HepG2 (cell line): ENCODE measurements at regions not wholly inside any gene's neighbourhood (a gene's known extent, or its start where the extent isn't known, plus 50 kb on each side); places are given as distances from the start of the nearest gene placed in this dataset.

Experiments
- ATAC-seq: fragments of 200-7000 bp; cut with Tn5 transposase; 3 replicates; pipeline ENCODE4 v1.9.1; 2020; ENCODE audit warnings: mild to moderate bottlenecking, moderate library complexity
- BruUV-seq: library from RNA; stranded (reverse); fragments of 400-500 nt; replicated peaks from 2 replicates; lab custom pipeline; 2021; lab: Mats Ljungman, UMichigan
- CTCF ChIA-PET: fragments of 300-600 bp; formaldehyde crosslinking; extraction: SDS; loops from one replicate; lab custom pipeline; 2021; ENCODE audit warnings: low total read pairs, inconsistent platforms, low intra/inter-chr PET ratio; lab: Yijun Ruan, JAX
- POLR2A ChIA-PET: fragments of 350-600 bp; sonication (Branson Sonifier 250); formaldehyde crosslinking; loops from one replicate; lab custom pipeline; 2020; ENCODE audit warnings: antibody characterized with exemption, inconsistent platforms; lab: Yijun Ruan, JAX
- DNase-seq: peaks from one replicate; pipeline ENCODE4 v3.0.0-alpha.2; 2015; ENCODE audit warnings: low spot score
- FAIRE-seq: peaks from 3 replicates; lab custom pipeline; 2011; peaks lifted over from hg19 to GRCh38; lab: Jason Lieb, UNC
- H2AFZ ChIP-seq: one replicate; pipeline ENCODE4 v1.6.1; 2011; ENCODE audit warnings: low read length, inconsistent platforms
- H3K27ac ChIP-seq: fragments of 300-600 bp; 3 replicates; pipeline ENCODE4 v1.8.0; 2011; ENCODE audit warnings: mixed run types, mild to moderate bottlenecking, mixed read lengths, low read length, inconsistent platforms; ENCODE audit not compliant: insufficient read depth; ENCODE audit errors: extremely low read length
- H3K27me3 ChIP-seq, 2 experiments: fragments of 200-600 bp in 1 of 2; 2 replicates in 1 of 2; 3 replicates in 1 of 2; pipeline versions ENCODE4 v1.6.0 to v1.8.0; 2011; ENCODE audit warnings: low read length in 2 of 2, mild to moderate bottlenecking in 2 of 2, moderate library complexity in 2 of 2, inconsistent platforms in 1 of 2; ENCODE audit not compliant: insufficient read depth in 2 of 2, control insufficient read depth in 1 of 2
- H3K36me3 ChIP-seq, 2 experiments: fragments of 200-600 bp in 1 of 2; replicated peaks in 1 of 2; 2 replicates in 1 of 2; 3 replicates in 1 of 2; pipeline versions ENCODE4 v1.5.1 to v1.8.0; 2011; ENCODE audit warnings: low read length in 2 of 2, inconsistent platforms in 1 of 2; ENCODE audit not compliant: insufficient read depth in 2 of 2, control insufficient read depth in 1 of 2
- H3K4me1 ChIP-seq: 2 replicates; pipeline ENCODE4 v1.5.1; 2012; ENCODE audit warnings: low read length, inconsistent platforms; ENCODE audit not compliant: insufficient read depth
- H3K4me2 ChIP-seq: 2 replicates; pipeline ENCODE4 v1.6.0; 2011; ENCODE audit warnings: low read depth, low read length, inconsistent platforms
- H3K4me3 ChIP-seq, 3 experiments: fragments of 200-600 bp in 1 of 3; sonication (generic), shearing (Covaris generic) in 1 of 3; replicated peaks in 1 of 3; 2 replicates each; pipeline ENCODE4 v1.5.1; 2011 to 2016; ENCODE audit warnings: low read length in 3 of 3, inconsistent platforms in 2 of 3, low read depth in 2 of 3, mild to moderate bottlenecking in 2 of 3, control low read depth in 1 of 3, mixed read lengths in 1 of 3; ENCODE audit not compliant: insufficient read depth in 1 of 3
- H3K79me2 ChIP-seq: one replicate; pipeline ENCODE4 v1.6.1; 2011; ENCODE audit warnings: low read length, inconsistent platforms; ENCODE audit not compliant: insufficient read depth
- H3K9ac ChIP-seq: 2 replicates; pipeline ENCODE4 v1.6.0; 2011; ENCODE audit warnings: mild to moderate bottlenecking, low read depth, low read length, inconsistent platforms; ENCODE audit not compliant: insufficient read depth
- H3K9me3 ChIP-seq: 2 replicates; pipeline ENCODE4 v1.5.1; 2012; ENCODE audit warnings: mild to moderate bottlenecking, low read length
- H4K20me1 ChIP-seq: 2 replicates; pipeline ENCODE4 v1.6.0; 2011; ENCODE audit warnings: inconsistent platforms, mild to moderate bottlenecking, low read length, moderate library complexity; ENCODE audit not compliant: insufficient read depth
- HNRNPLL ChIP-seq: fragments of 200-400 bp; formaldehyde crosslinking; IDR thresholded peaks from 2 replicates; pipeline ENCODE4 v1.6.1; 2017; ENCODE audit warnings: mild to moderate bottlenecking, low read depth, low read length; ENCODE audit not compliant: poor library complexity, severe bottlenecking
- KDM5B ChIP-seq: sonication (generic); formaldehyde crosslinking; IDR thresholded peaks from 2 replicates; pipeline ENCODE4 v1.4.0; 2020; ENCODE audit warnings: missing genetic modification reagents, mild to moderate bottlenecking, borderline replicate concordance
- MIXL1 ChIP-seq: IDR thresholded peaks from 2 replicates; pipeline ENCODE4 v1.6.1; 2016
- MXD3 ChIP-seq: IDR thresholded peaks from 2 replicates; pipeline ENCODE4 v1.6.1; 2016; ENCODE audit warnings: mild to moderate bottlenecking, missing biosample characterization, missing genetic modification reagents
- MZF1 ChIP-seq: sonication (generic); formaldehyde crosslinking; IDR thresholded peaks from 2 replicates; pipeline ENCODE4 v1.8.1; 2023; ENCODE audit warnings: mild to moderate bottlenecking, missing genetic modification reagents, borderline replicate concordance
- NFKB2 ChIP-seq: sonication (generic); formaldehyde crosslinking; IDR thresholded peaks from 2 replicates; pipeline ENCODE4 v1.4.0; 2020; ENCODE audit warnings: missing genetic modification reagents, borderline replicate concordance
- PAXIP1 ChIP-seq: sonication (generic); formaldehyde crosslinking; conservative IDR thresholded peaks from 2 replicates; pipeline ENCODE4 v1.4.0; 2020; ENCODE audit warnings: mild to moderate bottlenecking, missing genetic modification reagents, moderate library complexity
- PCBP2 ChIP-seq: fragments of 200-400 bp; formaldehyde crosslinking; optimal IDR thresholded peaks from 2 replicates; pipeline ENCODE3; 2018; ENCODE audit warnings: low read length, low read depth; ENCODE audit not compliant: poor library complexity, severe bottlenecking
- WIZ ChIP-seq: sonication (generic); formaldehyde crosslinking; IDR thresholded peaks from 2 replicates; pipeline ENCODE4 v1.5.1; 2020; ENCODE audit warnings: mild to moderate bottlenecking, missing genetic modification reagents
- ZEB1 ChIP-seq: IDR thresholded peaks from 2 replicates; pipeline ENCODE4 v1.6.1; 2012; ENCODE audit warnings: mild to moderate bottlenecking, low read depth, inconsistent platforms; ENCODE audit not compliant: insufficient replicate concordance
- ZNF605 ChIP-seq: sonication (generic); formaldehyde crosslinking; IDR thresholded peaks from 2 replicates; pipeline ENCODE4 v1.8.0; 2022; ENCODE audit warnings: mild to moderate bottlenecking, missing genetic modification reagents
- WGBS: methylation state at CpG from one replicate; pipeline ENCODE4 v1.1.6; 2017; ENCODE audit warnings: low lambda C conversion rate; 5-methylcytosine and 5-hydroxymethylcytosine counted together
- in situ Hi-C: cut with HindIII; loops from 2 replicates; pipeline ENCODE4 v1.10.0; 2017; ENCODE audit warnings: low pct_unique_long_range_greater_than_20kb; ENCODE audit not compliant: extremely low pct_ligation_motif_present
- intact Hi-C: fragments of 100-400 bp; cut with micrococcal nuclease; formaldehyde crosslinking; loops from one replicate; pipeline ENCODE4 v1.10.0; 2022; ENCODE audit not compliant: unreplicated experiment

- in situ Hi-C loops, result no loop called here
- peaks cover 0 to 30% of the 10 kb centered on the region in 2 experiments; a peak in 4 of 5 replicates for H3K27me3 ChIP-seq
- no peak for ATAC-seq
- intact Hi-C loops, result loop anchor here (1.0 kb wide), 1 partner anchor 669 kb away; no protein-coding TSS in a partner anchor
- H2AFZ ChIP-seq, result no peak overlapping the region
- DNase-seq, result no peak
- no peaks in the 10 kb centered on the region for H3K9me3 ChIP-seq
- POLR2A ChIA-PET, result no interaction called here
- FAIRE-seq, result no peak
- no peak overlapping the region for H3K4me3 ChIP-seq
- no peak overlapping the region for H3K4me2 ChIP-seq
- whole genome bisulfite sequencing, result 71% methylated on average over 11 of the region's 11 CpGs
- H3K9ac ChIP-seq, result no peak overlapping the region
- no peak for TF ChIP-seq PAXIP1 (CRISPR knock-in tag)
- no peak for TF ChIP-seq ZNF605 (CRISPR knock-in tag)
- no peak for TF ChIP-seq KDM5B (CRISPR knock-in tag)
- TF ChIP-seq MZF1 (CRISPR knock-in tag), result no peak
- no peak for TF ChIP-seq PCBP2
- TF ChIP-seq HNRNPLL, result no peak
- no peak for TF ChIP-seq MXD3 (CRISPR knock-in tag)
- no peak for TF ChIP-seq NFKB2
- TF ChIP-seq MIXL1 (CRISPR knock-in tag), result no peak
- TF ChIP-seq WIZ (CRISPR knock-in tag), result no peak
- no peak for TF ChIP-seq ZEB1
- TF ChIP-seq, all 625 proteins: peak for 0
- no peaks in the 10 kb centered on the region for H3K4me1 ChIP-seq
- no TSS peak for BruUV-seq
- no peaks in the 10 kb centered on the region for H3K36me3 ChIP-seq
- no peaks in the 10 kb centered on the region for H3K79me2 ChIP-seq
- no peaks in the 10 kb centered on the region for H4K20me1 ChIP-seq
- H3K27ac ChIP-seq, result no peak overlapping the region
- CTCF ChIA-PET, result interaction anchor here (0.8 kb wide), 1 partner anchor 669 kb away, joined by 4 read pairs; no protein-coding TSS in a partner anchor
These were observed 420.8 kb downstream of the FUT8 start for GRCh38 chr14:65833267-65833880.
